K562 (cell line): ENCODE measurements at regions not wholly inside any gene's neighbourhood (a gene's known extent, or its start where the extent isn't known, plus 50 kb on each side); places are given as distances from the start of the nearest gene placed in this dataset.

Experiments
- ATAC-seq: fragments of 200-7000 bp; cut with Tn5 transposase; 3 replicates; pipeline ENCODE4 v1.9.1; 2020; ENCODE audit warnings: moderate library complexity
- BruUV-seq: library from RNA; stranded (reverse); fragments of 400-500 nt; replicated peaks from 2 replicates; lab custom pipeline; 2021; lab: Mats Ljungman, UMichigan
- CTCF ChIA-PET: fragments of 300-600 bp; formaldehyde crosslinking; extraction: SDS; loops from one replicate; lab custom pipeline; 2021; ENCODE audit warnings: low intra/inter-chr PET ratio; lab: Yijun Ruan, JAX
- POLR2A ChIA-PET: fragments of 300-600, 350-650 bp; sonication (Branson Sonifier 250); formaldehyde crosslinking; extraction: SDS; loops from one replicate; lab custom pipeline; 2021; ENCODE audit warnings: antibody characterized with exemption, inconsistent platforms; lab: Yijun Ruan, JAX
- DNase-seq, 4 experiments: peaks; one replicate each; pipeline versions ENCODE4 v3.0.0 to v3.0.0-alpha.2; 2011 to 2018; ENCODE audit warnings: low spot score in 3 of 4, mixed read lengths in 3 of 4; ENCODE audit errors: extremely low read depth in 1 of 4
- FAIRE-seq: peaks from 2 replicates; lab custom pipeline; 2011; peaks lifted over from hg19 to GRCh38; lab: Jason Lieb, UNC
- H2AFZ ChIP-seq: 2 replicates; pipeline ENCODE4 v1.6.0; 2011; ENCODE audit warnings: low read depth, low read length, control low read depth, inconsistent platforms
- H3K27ac ChIP-seq: fragments of 200-600 bp; 3 replicates; pipeline ENCODE4 v1.8.0; 2011; ENCODE audit warnings: low read depth, mild to moderate bottlenecking, control low read depth, inconsistent platforms, low read length, moderate library complexity, mixed read lengths; ENCODE audit errors: extremely low read depth
- H3K27me3 ChIP-seq, 2 experiments: fragments of 300-600 bp in 1 of 2; 2 replicates in 1 of 2; 3 replicates in 1 of 2; pipeline versions ENCODE4 v1.6.0 to v1.8.0; 2011; ENCODE audit warnings: inconsistent platforms in 2 of 2, low read length in 2 of 2, mild to moderate bottlenecking in 1 of 2, mixed read lengths in 1 of 2, moderate library complexity in 1 of 2; ENCODE audit not compliant: control insufficient read depth in 2 of 2, insufficient read depth in 2 of 2
- H3K36me3 ChIP-seq: fragments of 300-600 bp; 3 replicates; pipeline ENCODE4 v1.8.0; 2011; ENCODE audit warnings: mild to moderate bottlenecking, low read length, inconsistent platforms; ENCODE audit not compliant: control insufficient read depth, insufficient read depth
- H3K4me1 ChIP-seq, 2 experiments: fragments of 200-600 bp in 1 of 2; replicated peaks in 1 of 2; 2 replicates in 1 of 2; 3 replicates in 1 of 2; pipeline versions ENCODE4 v1.5.1 to v1.8.0; 2011; ENCODE audit warnings: inconsistent platforms in 2 of 2, low read length in 2 of 2, mild to moderate bottlenecking in 1 of 2, mixed read lengths in 1 of 2, moderate library complexity in 1 of 2; ENCODE audit not compliant: control insufficient read depth in 2 of 2, insufficient read depth in 2 of 2
- H3K4me2 ChIP-seq: 2 replicates; pipeline ENCODE4 v1.6.1; 2011; ENCODE audit warnings: low read length, control low read depth, inconsistent platforms, mixed read lengths; ENCODE audit not compliant: insufficient read depth
- H3K4me3 ChIP-seq: fragments of 200-600 bp; sonication (generic), shearing (Covaris generic); 2 replicates; pipeline ENCODE4 v1.5.1; 2016; ENCODE audit warnings: control low read depth, inconsistent platforms
- H3K79me2 ChIP-seq: fragments of 200-600 bp; 3 replicates; pipeline ENCODE4 v1.8.0; 2011; ENCODE audit warnings: low read length, inconsistent platforms; ENCODE audit not compliant: control insufficient read depth, insufficient read depth
- H3K9ac ChIP-seq, 2 experiments: 2 replicates each; pipeline versions ENCODE4 v1.6.0 to v1.6.1; 2011; ENCODE audit warnings: low read depth in 2 of 2, low read length in 2 of 2, control low read depth in 1 of 2, inconsistent platforms in 1 of 2, mild to moderate bottlenecking in 1 of 2, mixed read lengths in 1 of 2; ENCODE audit not compliant: insufficient read depth in 1 of 2
- H3K9me1 ChIP-seq: one replicate; pipeline ENCODE4 v1.6.0; 2011; ENCODE audit warnings: inconsistent platforms, mild to moderate bottlenecking, low read length, moderate library complexity; ENCODE audit not compliant: control insufficient read depth, insufficient read depth
- H3K9me3 ChIP-seq: replicated peaks from 2 replicates; pipeline ENCODE4 v1.5.1; 2011; ENCODE audit warnings: low read depth, low read length, inconsistent platforms; ENCODE audit not compliant: control insufficient read depth, insufficient read depth
- H4K20me1 ChIP-seq: replicated peaks from 2 replicates; pipeline ENCODE4 v1.6.1; 2011; ENCODE audit warnings: low read length, inconsistent platforms, mixed read lengths; ENCODE audit not compliant: control insufficient read depth, insufficient read depth
- PCBP2 ChIP-seq: fragments of 200-400 bp; formaldehyde crosslinking; IDR thresholded peaks from 2 replicates; pipeline ENCODE4 v1.6.1; 2018; ENCODE audit warnings: low read length, low read depth, mild to moderate bottlenecking, moderate library complexity; ENCODE audit not compliant: poor library complexity, severe bottlenecking
- TEAD1 ChIP-seq, 2 experiments: fragments of 450-650 bp in 1 of 2; sonication (generic) in 1 of 2; formaldehyde crosslinking; IDR thresholded peaks; 2 replicates each; pipeline versions ENCODE4 v1.4.0 to v1.8.0; 2020 to 2022; ENCODE audit warnings: mild to moderate bottlenecking in 2 of 2, missing genetic modification reagents in 1 of 2
- WGBS: fragments of 100-300 bp; shearing (Covaris generic); methylation state at CpG from one replicate; pipeline ENCODE4 v1.1.6; 2016; ENCODE audit warnings: low coverage, mixed read lengths; ENCODE audit not compliant: insufficient coverage; ENCODE audit errors: missing lambda C conversion rate; 5-methylcytosine and 5-hydroxymethylcytosine counted together
- in situ Hi-C: fragments of 300-500 bp; cut with MboI; formaldehyde crosslinking; loops from 4 replicates; pipeline ENCODE4 v1.15.0; 2018; ENCODE audit warnings: inconsistent platforms, mixed read lengths
- intact Hi-C: fragments of 100-400 bp; cut with micrococcal nuclease; formaldehyde crosslinking; loops from 2 replicates; pipeline ENCODE4 v1.14.2; 2022

- Histone ChIP-seq H4K20me1 (0 out of 2 replicates have a peak, but pooled peaks cover 8% of the 10 kb centered on the region), H3K27ac (no peak overlapping the region), H3K27me3 (peaks cover 0 to 5% of the 10 kb centered on the region in 2 experiments; a peak in 1 of 5 replicates), H3K4me1 (no peaks in the 10 kb centered on the region), H3K79me2 (no peaks in the 10 kb centered on the region), H3K36me3 (no peaks in the 10 kb centered on the region), H3K4me3 (no peak overlapping the region), H2AFZ (no peak overlapping the region), H3K4me2 (no peak overlapping the region), H3K9me3 (no peaks in the 10 kb centered on the region), H3K9me1 (no peaks in the 10 kb centered on the region), H3K9ac (no peak overlapping the region)
- BruUV-seq: no TSS peak
- no peak for TF ChIP-seq TEAD1 (CRISPR knock-in tag; IDR thresholded peaks at IDR 0.05)
- in situ Hi-C loops: no loop called here
- no peak for ATAC-seq
- WGBS: 0% methylated on average over 6 of the region's 6 CpGs
- FAIRE-seq: no peak
- intact Hi-C loops: no loop called here
- ChIA-PET POLR2A (no interaction called here), CTCF (no interaction called here)
- no peak for DNase-seq
Observed at GRCh38 chr20:57912227-57912582, 202.4 kb upstream of the PMEPA1 start.

- TF ChIP-seq PCBP2: no peak
- no peaks in the 10 kb centered on the region for H3K9me1 ChIP-seq
- ChIA-PET POLR2A (no interaction called here), CTCF (no interaction called here)
- ATAC-seq (no peak), DNase-seq (no peak), FAIRE-seq (no peak)
- H2AFZ ChIP-seq: no peak overlapping the region
- no peaks in the 10 kb centered on the region for H3K9me3 ChIP-seq
- H3K27ac ChIP-seq: no peak overlapping the region
- BruUV-seq: no TSS peak
- H3K27me3 ChIP-seq: peaks cover 0 to 5% of the 10 kb centered on the region in 2 experiments; a peak in 1 of 5 replicates
- H3K36me3 ChIP-seq: no peaks in the 10 kb centered on the region
- H3K9ac ChIP-seq: no peak overlapping the region
- H4K20me1 ChIP-seq: 0 out of 2 replicates have a peak, but pooled peaks cover 8% of the 10 kb centered on the region
- in situ Hi-C loops (no loop called here), intact Hi-C loops (no loop called here)
- H3K4me3 ChIP-seq: no peak overlapping the region
- H3K4me1 ChIP-seq: no peaks in the 10 kb centered on the region
- H3K79me2 ChIP-seq: no peaks in the 10 kb centered on the region
- under 1% methylated on average over 13 of the region's 14 CpGs for WGBS
- H3K4me2 ChIP-seq: no peak overlapping the region
Observed at GRCh38 chr20:57911512-57912226, 201.9 kb upstream of the PMEPA1 start.
